Lower lobe of right lung (tissue), 2 donors: ENCODE measurements at regions not wholly inside any gene's neighbourhood (a gene's known extent, or its start where the extent isn't known, plus 50 kb on each side); places are given as distances from the start of the nearest gene placed in this dataset.

Experiments
- ATAC-seq, 2 donors: fragments of 200-7000 bp; cut with Tn5 transposase; one replicate each; pipeline ENCODE4 v1.9.1; 2020 to 2022; ENCODE audit warnings: mild to moderate bottlenecking in 2 of 2, moderate library complexity in 2 of 2
- DNase-seq: peaks from one replicate; pipeline ENCODE4 v3.0.0-alpha.2; 2020
- H3K27ac ChIP-seq: fragments of 200-600 bp; one replicate; pipeline ENCODE4 v1.8.0; 2022
- H3K27me3 ChIP-seq: fragments of 200-600 bp; one replicate; pipeline ENCODE4 v1.8.0; 2022; ENCODE audit warnings: low read depth
- H3K36me3 ChIP-seq: fragments of 200-600 bp; one replicate; pipeline ENCODE4 v1.8.0; 2022; ENCODE audit warnings: mild to moderate bottlenecking
- H3K4me1 ChIP-seq: fragments of 200-600 bp; one replicate; pipeline ENCODE4 v1.8.0; 2022
- H3K4me3 ChIP-seq: fragments of 200-600 bp; one replicate; pipeline ENCODE4 v1.8.0; 2022; ENCODE audit warnings: mild to moderate bottlenecking
- H3K9me3 ChIP-seq: fragments of 200-600 bp; one replicate; pipeline ENCODE4 v1.8.0; 2022
- CTCF ChIP-seq: fragments of 200-600 bp; IDR thresholded peaks from one replicate; pipeline ENCODE4 v1.8.0; 2022; ENCODE audit warnings: antibody characterized with exemption, mild to moderate bottlenecking
- intact Hi-C: fragments of 100-400 bp; cut with DNase I; formaldehyde crosslinking; loops from one replicate; pipeline ENCODE4 v1.11.0; 2022
- donor health status: DM: no; HTN: yes; CAD: no; lungs with severe emphysema.

GRCh38 chr2:195496991-195497390 is 160.0 kb upstream of the SLC39A10 start:
- H3K27ac ChIP-seq: no peak overlapping the region
- intact Hi-C loops: loop anchor here (5.0 kb wide), 1 partner anchor 160 kb away; the partner anchor contains the start of gene SLC39A10
- ATAC-seq (no peak), DNase-seq (no peak)
- no peaks in the 10 kb centered on the region for H3K27me3 ChIP-seq
- H3K4me1 ChIP-seq: no peaks in the 10 kb centered on the region
- H3K9me3 ChIP-seq: no peaks in the 10 kb centered on the region
- no peak overlapping the region for H3K4me3 ChIP-seq
- H3K36me3 ChIP-seq: no peaks in the 10 kb centered on the region
- TF ChIP-seq CTCF: no peak

- intact Hi-C loops: loop anchor here (5.0 kb wide), 1 partner anchor 161 kb away; the partner anchor contains the start of gene SLC39A10
- H3K9me3 ChIP-seq: no peaks in the 10 kb centered on the region
- ATAC-seq: no peak
- H3K27ac ChIP-seq: no peak overlapping the region
- H3K36me3 ChIP-seq: no peaks in the 10 kb centered on the region
- no peak for TF ChIP-seq CTCF
- no peaks in the 10 kb centered on the region for H3K27me3 ChIP-seq
- no peak overlapping the region for H3K4me3 ChIP-seq
- DNase-seq: no peak
- H3K4me1 ChIP-seq: no peaks in the 10 kb centered on the region
Measured at GRCh38 chr2:195495966-195496365, 161.1 kb upstream of the SLC39A10 start.

- H3K27ac ChIP-seq: no peak overlapping the region
- TF ChIP-seq CTCF: no peak
- no peaks in the 10 kb centered on the region for H3K36me3 ChIP-seq
- no peaks in the 10 kb centered on the region for H3K4me1 ChIP-seq
- H3K27me3 ChIP-seq: no peaks in the 10 kb centered on the region
- no peak overlapping the region for H3K4me3 ChIP-seq
- DNase-seq (no peak), ATAC-seq (no peak)
- intact Hi-C loops: loop anchor here (5.0 kb wide), 1 partner anchor 162 kb away; the partner anchor contains the start of gene SLC39A10
- no peaks in the 10 kb centered on the region for H3K9me3 ChIP-seq
Measured at GRCh38 chr2:195495351-195495750, 161.7 kb upstream of the SLC39A10 start.

GRCh38 chr2:195494451-195494850 is 162.6 kb upstream of the SLC39A10 start:
- no peak overlapping the region for H3K4me3 ChIP-seq
- H3K27ac ChIP-seq: no peak overlapping the region
- intact Hi-C loops: no loop called here
- no peaks in the 10 kb centered on the region for H3K4me1 ChIP-seq
- no peaks in the 10 kb centered on the region for H3K9me3 ChIP-seq
- no peak for ATAC-seq
- H3K36me3 ChIP-seq: no peaks in the 10 kb centered on the region
- DNase-seq: no peak
- no peak for TF ChIP-seq CTCF
- no peaks in the 10 kb centered on the region for H3K27me3 ChIP-seq

- TF ChIP-seq CTCF: no peak
- H3K4me1 ChIP-seq: no peaks in the 10 kb centered on the region
- no peaks in the 10 kb centered on the region for H3K27me3 ChIP-seq
- no peaks in the 10 kb centered on the region for H3K36me3 ChIP-seq
- intact Hi-C loops: no loop called here
- no peaks in the 10 kb centered on the region for H3K9me3 ChIP-seq
- H3K27ac ChIP-seq: no peak overlapping the region
- DNase-seq (no peak), ATAC-seq (no peak)
- no peak overlapping the region for H3K4me3 ChIP-seq
Measured at GRCh38 chr2:195493416-195493815, 163.6 kb upstream of the SLC39A10 start.

- intact Hi-C loops: no loop called here
- no peak overlapping the region for H3K4me3 ChIP-seq
- no peaks in the 10 kb centered on the region for H3K27me3 ChIP-seq
- no peaks in the 10 kb centered on the region for H3K4me1 ChIP-seq
- H3K36me3 ChIP-seq: no peaks in the 10 kb centered on the region
- H3K9me3 ChIP-seq: no peaks in the 10 kb centered on the region
- DNase-seq (no peak), ATAC-seq (no peak)
- no peak for TF ChIP-seq CTCF
- H3K27ac ChIP-seq: no peak overlapping the region
Measured at GRCh38 chr2:195490319-195490718, 166.7 kb upstream of the SLC39A10 start.
